Nephron (organoid): ENCODE measurements at regions not wholly inside any gene's neighbourhood (a gene's known extent, or its start where the extent isn't known, plus 50 kb on each side); places are given as distances from the start of the nearest gene placed in this dataset.

Source experiments
- H3K27ac Mint-ChIP-seq, 3 experiments: 2 replicates each; pipeline ENCODE4 v1.8.0; 2020; ENCODE audit warnings: mixed read lengths in 3 of 3, mild to moderate bottlenecking in 2 of 3, moderate library complexity in 1 of 3
- H3K27me3 Mint-ChIP-seq: 2 replicates; pipeline ENCODE4 v1.8.0; 2021; ENCODE audit warnings: low read depth, mild to moderate bottlenecking, moderate library complexity, mixed read lengths
- H3K36me3 Mint-ChIP-seq: 2 replicates; pipeline ENCODE4 v1.8.0; 2020; ENCODE audit warnings: low read depth, mixed read lengths
- H3K4me1 Mint-ChIP-seq: 2 replicates; pipeline ENCODE4 v1.8.0; 2020; ENCODE audit warnings: mixed read lengths
- H3K4me3 Mint-ChIP-seq, 3 experiments: 2 replicates each; pipeline ENCODE4 v1.8.0; 2020; ENCODE audit warnings: mild to moderate bottlenecking in 3 of 3, mixed read lengths in 3 of 3, moderate library complexity in 2 of 3
- H3K9me3 Mint-ChIP-seq: 2 replicates; pipeline ENCODE4 v1.8.0; 2020; ENCODE audit warnings: mixed read lengths
- TF ChIP-seq, protein P1 (sequence below), 3 experiments: fragments of 200-600 bp; sonication (generic); IDR thresholded peaks; one replicate each; pipeline ENCODE4 v1.5.0; 2021; ENCODE audit warnings: antibody characterized with exemption in 3 of 3; ENCODE audit not compliant: unreplicated experiment in 3 of 3

DNA sequence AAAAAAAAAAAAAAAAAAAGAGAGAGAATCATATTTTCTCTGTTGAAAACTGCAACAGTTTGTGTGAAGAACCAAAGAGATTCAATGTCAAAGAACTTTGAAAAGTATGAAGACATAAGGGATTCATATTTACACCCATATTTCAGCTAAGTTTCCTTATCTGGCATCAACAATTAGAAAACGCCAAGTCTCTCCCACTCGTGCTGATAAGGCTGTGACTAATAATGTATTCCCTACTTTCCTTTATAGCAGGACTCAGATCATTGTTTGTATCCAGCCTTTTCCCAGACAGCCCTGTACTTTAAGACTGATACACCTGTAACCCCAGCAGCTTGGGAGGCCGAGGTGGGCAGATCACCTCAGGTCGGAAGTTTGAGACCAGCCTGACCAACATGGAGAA, 54.1 kb upstream of the STK32A start:
- Mint-ChIP-seq H3K9me3 (no peaks in the 10 kb centered on the region), H3K36me3 (no peaks in the 10 kb centered on the region), H3K4me1 (no peaks in the 10 kb centered on the region), H3K27me3 (no peaks in the 10 kb centered on the region), H3K27ac (no peak overlapping the region), H3K4me3 (no peak overlapping the region)
- TF ChIP-seq, protein P1, sequence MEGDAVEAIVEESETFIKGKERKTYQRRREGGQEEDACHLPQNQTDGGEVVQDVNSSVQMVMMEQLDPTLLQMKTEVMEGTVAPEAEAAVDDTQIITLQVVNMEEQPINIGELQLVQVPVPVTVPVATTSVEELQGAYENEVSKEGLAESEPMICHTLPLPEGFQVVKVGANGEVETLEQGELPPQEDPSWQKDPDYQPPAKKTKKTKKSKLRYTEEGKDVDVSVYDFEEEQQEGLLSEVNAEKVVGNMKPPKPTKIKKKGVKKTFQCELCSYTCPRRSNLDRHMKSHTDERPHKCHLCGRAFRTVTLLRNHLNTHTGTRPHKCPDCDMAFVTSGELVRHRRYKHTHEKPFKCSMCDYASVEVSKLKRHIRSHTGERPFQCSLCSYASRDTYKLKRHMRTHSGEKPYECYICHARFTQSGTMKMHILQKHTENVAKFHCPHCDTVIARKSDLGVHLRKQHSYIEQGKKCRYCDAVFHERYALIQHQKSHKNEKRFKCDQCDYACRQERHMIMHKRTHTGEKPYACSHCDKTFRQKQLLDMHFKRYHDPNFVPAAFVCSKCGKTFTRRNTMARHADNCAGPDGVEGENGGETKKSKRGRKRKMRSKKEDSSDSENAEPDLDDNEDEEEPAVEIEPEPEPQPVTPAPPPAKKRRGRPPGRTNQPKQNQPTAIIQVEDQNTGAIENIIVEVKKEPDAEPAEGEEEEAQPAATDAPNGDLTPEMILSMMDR (IDR thresholded peaks at IDR 0.05; ENCODE audit: unreplicated experiment in 3 of 3): no peak
